Stimulated activated CD8-positive, alpha-beta memory T cell treated with anti-CD3 and anti-CD28 coated beads, Interleukin-12 subunit alpha, Interleukin-12 subunit beta, amount 100 ng/mL, for 24 hours (primary cell): ENCODE measurements at regions not wholly inside any gene's neighbourhood (a gene's known extent, or its start where the extent isn't known, plus 50 kb on each side); places are given as distances from the start of the nearest gene placed in this dataset.

Experiments
- DNase-seq: peaks from one replicate; pipeline ENCODE4 v3.0.0-alpha.2; 2020; ENCODE audit errors: extremely low read depth

DNA sequence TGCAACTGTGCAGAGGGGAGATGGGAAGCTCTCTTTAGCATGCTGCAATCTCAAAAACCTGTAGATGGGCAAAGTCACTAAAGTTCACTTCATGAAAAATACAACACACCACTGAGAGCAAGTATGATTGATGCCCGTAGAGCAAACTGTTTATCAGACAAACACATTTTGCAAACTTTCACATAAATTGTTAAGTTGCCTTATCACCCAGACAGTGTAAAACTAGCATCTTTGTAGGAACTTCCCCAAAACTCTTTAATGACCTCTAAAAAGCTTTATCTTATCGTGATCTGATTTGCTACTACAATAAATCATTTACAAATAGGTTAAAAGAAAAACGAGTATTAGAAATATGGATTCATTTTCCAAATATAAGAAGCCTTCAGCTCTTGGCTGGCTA, 391.0 kb downstream of the LMO4 start:
- no peak for DNase-seq

DNA sequence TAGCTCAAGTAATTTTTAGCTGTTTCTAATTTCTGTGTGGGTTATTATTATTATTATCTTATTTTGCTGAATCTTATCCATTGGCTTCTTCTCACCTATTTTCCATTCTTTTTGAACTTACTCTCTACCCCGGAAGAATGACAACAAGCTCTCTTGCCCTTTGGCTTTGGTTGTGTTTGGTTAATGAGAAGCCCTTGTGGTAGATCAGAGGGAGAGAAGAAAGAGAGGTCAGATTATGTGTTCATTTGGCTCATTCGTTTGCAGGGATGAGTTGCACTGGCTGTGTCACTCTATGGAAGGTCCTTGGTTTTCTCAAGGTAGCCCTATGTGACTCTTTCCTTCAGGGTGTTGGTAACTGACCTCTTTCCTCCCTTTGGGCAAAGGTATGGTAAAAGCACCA, 391.9 kb downstream of the LMO4 start:
- no peak for DNase-seq

DNA sequence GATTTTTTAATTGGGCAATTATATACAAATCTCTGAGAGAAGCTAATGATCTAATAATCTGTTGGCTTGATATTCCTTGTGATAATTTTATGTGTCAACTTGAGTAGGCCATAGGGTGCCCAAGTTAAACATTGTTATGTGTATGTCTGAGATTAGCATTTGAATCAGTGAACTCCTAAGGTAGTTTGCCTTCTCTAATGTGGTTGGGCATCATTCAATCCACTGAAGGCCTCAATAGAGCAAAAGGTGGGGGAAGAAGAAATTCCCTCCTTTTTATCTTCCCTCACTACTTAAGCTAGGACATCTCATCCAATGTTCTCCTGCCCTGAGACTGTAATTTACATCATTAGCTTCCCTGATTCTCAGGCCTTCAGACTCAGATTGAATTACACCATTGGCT, 394.5 kb downstream of the LMO4 start:
- no peak for DNase-seq

DNA sequence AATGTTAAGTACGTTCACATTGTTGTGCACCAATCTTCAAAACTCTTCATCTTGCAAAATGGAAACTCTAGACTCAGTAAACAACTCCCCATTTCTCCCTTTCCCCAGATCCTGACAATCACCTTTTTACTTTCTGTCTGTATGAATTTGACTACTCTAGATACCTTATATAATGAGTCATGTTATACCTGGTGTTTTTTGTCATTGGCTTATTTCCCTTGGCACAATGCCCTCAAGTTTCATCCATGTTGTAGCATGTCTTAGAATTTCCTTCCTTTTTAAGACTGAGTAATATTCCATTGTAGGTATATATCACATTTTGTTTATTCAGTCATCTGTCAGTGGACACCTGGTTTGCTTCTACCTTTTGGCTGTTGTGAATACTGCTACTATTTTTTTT, 399.5 kb downstream of the LMO4 start:
- no peak for DNase-seq

DNA sequence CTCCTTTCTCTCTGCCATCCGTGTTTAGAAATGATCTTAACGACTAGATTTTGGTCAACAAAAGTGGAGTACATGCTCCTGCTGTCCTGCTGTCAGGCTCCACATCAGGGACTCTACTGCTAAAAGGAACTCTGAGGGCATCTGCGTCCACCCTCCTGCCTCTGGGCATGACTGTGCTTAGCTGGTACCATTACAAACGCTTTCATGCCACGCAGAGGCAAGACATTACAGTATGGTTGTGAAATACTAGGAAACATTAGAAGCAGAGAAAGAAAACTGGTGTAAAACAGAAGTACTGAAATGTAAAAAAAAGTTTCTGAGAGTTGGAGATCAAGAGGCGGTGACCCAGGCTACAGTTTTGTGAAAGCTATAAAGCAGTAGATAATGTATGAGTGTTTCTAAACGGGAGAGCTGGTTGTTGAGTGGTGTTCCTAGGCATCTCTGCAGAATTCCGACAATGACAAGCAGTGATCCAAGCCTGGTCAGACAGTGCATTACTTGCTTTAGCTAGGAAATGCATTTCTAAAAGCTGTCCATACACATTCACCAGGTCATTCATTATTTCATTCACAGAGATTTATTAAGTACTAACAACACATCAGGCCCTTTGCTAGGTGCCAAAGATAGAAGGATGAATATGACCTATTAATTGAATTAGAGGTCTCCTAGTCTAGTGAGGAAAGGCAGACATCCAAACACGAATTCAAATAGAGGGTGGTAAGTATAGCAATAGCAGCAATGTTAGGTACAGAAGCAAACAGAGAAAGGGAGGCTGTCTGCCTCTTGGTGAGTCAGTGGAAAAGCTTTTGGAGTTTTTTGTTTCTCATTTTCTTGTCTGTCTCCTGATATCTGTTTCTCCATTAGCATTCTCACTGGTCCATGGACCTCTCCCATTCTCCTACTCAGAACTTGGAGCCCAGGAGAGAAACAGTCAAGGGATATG, 401.9 kb downstream of the LMO4 start:
- no peak for DNase-seq

DNA sequence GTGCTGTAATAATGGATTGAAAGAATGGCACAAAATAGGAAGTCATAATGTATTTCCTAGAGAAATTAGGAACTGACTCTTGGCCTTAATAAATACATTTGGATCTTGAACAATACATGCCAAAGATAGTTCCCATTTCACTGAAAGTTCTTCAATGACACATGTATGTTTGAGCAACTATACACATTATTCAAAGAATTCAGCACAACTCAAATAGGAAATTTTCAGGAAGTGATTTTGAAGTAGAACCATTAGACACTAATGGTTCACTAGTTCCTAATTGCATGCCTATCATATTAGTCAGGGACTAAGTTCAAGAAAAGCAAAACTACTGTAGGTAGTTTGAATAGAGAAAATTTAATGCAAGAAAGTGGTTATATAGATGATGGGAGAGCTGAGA, 404.7 kb downstream of the LMO4 start:
- DNase-seq = no peak

DNA sequence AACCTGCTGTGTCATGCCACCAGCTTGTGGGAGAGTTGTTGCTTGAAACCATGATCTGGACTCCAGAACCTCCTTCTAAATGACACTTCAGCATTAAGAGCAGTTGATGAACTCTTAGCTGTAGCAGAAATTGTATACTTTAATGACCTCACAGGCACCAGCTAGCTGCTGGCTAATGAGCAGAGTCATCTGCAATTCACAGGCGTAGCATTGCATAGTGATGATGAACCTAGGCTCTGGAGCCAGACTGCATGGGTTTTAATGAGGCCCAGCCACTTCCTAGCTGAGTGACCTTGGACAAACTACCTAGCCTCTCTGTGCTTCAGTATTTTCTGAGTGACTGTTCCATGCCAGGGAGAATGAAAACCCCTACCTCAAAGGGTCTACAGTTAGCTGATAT, 407.1 kb downstream of the LMO4 start:
- DNase-seq = no peak

DNA sequence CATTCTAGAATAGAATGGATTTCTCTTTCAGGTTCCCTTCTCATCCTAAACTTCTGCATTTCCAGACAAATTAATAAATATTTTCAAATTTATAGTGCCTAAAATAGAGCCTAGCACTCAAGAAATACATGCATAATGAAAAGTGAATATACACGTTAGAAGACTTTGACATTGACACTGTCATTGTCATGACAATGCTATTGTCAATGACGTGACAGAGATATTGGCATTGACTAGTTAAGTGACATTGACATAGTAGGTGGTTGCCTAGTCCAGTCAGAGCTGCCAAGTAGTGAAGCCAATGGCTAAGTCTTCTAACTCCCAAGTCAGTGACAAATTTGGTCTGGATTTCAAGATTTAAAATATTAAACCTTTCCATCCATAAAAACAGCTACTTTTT, 410.5 kb downstream of the LMO4 start:
- DNase-seq = no peak

DNA sequence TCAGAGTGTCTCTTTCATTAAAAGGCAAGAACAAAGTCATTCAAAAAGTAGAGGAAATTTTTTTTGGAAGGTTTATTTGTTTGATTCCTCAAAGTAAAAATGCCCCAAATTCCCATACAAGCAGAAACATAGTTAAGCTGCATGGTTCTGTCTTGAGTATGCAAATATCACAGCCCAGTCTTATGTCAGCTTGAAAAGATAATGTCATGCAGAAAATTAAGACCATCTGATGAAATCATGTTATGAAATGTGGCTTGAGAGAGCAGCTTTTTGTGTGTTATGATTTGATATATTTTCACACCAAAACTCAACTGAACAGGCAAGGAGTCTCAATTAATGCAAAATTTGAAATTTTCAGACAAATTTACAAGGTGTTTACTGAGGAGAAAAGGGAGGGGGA, 411.0 kb downstream of the LMO4 start:
- DNase-seq = no peak

DNA sequence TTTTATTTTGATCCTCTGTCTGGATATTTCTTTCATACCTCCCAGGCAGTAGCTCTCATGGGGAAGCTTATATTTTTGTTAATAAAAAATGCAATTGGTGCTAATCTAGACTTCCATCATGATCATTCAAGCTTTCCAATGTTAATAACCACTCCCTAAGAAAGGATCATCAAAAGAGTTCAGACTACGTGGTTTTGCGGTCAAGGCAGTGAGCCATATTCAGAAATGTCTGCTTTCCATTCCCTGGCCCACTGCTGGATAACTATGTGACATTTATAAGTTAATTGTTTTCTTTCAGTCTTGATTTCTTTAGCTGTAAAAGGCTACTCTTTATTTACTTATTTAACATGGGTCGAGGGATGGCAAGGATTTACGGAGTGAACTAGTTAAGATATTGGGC, 414.6 kb downstream of the LMO4 start:
- no peak for DNase-seq

DNA sequence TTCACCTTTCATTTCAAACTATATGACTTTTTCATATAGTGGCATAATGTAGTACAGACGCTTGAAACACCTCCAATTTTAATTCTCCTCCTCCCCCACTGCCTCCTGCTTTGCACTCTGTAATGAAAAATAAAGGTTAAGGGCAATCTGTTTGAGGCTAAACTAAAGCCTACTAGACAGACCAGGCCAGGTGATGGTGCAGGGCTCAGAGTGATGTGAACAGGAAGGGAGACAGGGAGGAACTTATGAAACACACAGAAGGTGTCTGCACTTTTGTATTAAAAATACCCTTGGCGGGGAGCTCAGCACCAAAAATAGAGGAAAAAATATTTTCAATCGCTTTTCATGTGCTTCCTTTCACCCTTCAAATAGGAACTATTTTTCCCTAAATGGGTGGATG, 415.4 kb downstream of the LMO4 start:
- no peak for DNase-seq

DNA sequence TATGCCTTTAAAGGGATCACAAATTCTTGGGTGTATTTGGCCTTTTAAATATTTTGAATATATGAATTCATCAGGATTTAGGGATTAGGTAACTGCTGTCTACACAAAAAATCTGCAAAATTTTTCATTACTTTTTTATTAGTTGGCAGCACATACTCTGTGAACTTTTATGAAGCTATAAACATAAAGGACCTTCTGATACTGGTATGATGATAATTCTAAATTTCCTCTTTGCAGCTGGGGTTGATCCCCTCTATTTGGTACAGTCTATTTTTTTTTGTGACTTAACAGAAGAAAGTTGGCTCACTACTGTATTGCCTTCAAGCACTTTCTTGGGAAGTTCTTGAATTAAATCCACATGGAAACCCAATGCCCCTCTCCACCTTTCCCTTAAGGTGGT, 416.1 kb downstream of the LMO4 start:
- DNase-seq = no peak

DNA sequence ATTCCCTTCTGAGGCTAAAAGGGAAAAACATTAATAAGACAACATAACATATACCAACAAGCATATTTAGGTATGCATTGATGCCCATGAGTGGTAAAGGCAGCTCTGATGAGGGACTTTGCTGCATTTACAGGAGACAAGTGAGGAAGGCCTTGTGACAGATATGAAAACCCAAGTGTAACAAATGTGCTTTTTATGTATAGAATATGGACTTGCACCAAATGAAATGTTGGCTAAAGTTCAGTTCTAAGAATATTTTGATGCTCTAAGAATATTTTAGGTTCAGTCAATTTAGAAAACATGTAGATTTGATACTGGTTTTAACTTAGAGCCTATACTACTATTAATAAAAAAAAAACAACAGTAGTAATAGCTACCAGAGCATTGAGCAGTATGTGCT, 424.7 kb downstream of the LMO4 start:
- DNase-seq = no peak

DNA sequence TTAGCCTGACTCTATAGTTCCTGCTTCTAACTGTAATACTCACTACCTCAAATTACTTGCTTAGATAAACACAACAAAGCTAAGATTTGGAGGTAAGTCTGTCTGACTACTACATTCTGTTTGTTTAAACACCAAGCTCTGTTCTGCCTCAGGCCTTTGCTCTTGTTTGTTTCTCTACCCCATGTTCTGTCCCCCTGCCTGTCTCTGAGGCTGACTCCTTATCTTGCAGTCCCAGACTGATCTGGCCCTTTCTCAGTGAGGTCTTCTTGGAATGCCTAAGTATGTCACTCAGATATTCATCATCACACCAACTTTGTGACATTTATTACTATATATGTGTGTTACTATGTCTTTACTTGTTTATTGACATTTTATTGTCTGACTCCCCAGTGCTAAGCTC, 425.5 kb downstream of the LMO4 start:
- DNase-seq = no peak

DNA sequence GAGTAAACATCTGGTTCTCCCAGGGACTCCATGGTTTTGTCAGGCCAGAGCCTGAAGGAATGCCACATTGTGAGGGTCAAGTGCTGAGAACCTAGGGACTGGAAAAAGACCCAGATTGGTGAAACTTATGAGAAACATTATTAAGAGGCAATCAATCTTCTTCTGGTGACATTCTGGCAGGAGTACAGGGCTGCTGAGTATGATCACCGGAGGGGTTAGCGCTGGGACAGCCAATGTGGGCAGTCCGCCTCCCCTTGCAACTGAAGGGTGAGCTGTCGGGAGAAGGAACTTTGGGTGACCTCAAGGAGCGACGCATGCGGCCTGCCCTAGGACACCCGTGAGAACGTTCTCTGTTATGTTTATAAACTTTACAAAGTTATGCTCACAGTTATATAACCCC, 429.0 kb downstream of the LMO4 start:
- no peak for DNase-seq

DNA sequence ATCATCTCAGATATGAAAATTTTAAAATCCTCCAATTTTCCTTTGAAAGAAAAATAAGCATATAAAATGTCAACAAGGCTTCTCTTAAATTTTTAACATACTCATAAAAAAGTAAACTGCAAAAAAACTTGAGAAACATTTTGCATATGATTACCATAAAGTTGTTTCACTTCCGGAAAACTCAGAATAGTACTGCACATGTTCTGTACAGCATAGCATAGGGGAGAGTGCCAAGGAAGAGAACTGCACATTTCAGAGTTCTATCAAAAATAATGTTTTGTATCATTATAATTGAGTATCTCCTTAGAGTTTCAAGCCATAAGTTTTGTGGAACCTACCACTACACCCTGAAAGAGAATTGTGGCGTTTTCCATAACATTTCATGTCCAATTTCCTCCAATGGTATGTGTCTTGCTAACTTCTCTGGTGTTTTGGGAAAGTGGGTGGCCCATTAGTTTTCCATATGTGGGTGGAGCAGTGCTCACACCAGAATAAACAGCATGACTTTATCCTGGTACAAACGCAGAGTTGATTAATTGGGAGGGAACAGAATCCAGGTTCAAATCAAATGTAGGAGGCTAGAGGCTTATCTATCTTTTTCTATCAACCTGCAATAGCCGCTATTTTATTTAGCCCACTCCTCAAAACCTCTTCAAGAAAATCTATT, 430.9 kb downstream of the LMO4 start:
- DNase-seq = no peak

DNA sequence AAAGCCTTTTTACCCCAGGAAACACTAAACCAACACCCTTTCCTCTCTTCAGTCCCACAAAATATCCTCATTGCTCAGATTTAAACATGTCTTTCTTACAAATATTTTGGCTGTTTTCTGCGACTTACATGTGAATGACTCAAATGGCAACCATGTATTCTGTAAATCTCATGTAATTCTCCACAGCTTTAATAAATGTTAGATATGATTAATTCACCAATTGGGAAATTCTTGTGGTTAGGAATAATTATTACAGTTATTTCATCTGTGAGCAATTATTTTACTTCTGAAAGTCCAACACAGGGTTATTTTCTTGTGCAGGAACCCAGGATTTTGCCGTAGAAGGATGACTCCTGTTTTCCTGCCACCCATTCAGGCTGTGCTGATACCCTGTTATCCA, 431.5 kb downstream of the LMO4 start:
- DNase-seq = no peak

DNA sequence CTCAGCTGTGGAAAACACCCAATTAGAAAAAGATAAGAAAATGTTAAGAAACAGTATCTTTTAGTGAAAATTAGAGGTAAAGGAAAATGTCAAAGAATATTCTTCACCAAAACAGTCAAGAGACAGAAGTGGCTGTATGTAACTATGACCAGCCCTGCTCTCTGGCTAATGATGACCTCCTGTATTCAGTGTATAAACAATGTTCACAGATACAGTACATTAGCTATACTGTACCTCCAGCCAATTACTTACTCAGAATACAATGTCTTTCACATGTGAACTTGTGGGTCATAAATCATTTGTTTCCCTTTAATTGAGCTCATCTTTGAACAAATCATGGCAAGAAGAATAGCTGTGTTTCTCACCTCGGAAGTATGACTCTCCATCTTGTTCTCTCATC, 432.0 kb downstream of the LMO4 start:
- DNase-seq = no peak

DNA sequence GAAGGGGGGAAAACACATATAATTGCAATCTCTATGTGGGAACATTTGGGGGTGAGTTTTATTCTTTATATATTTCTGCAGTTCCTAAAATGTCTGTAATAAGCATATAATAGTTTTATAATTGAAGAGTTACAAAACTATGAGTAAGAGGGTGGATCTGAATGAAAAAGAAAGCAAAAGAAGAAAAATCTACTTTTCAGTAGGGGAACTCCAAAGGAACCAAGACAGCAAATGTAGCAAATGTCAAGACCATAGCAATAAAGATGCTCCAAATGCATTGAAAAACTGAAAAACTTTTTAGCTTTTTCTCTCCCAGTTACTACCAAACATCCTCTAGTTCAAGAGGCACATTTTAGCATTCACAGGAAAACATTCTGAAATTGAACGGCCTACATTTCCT, 434.8 kb downstream of the LMO4 start:
- DNase-seq = no peak

DNA sequence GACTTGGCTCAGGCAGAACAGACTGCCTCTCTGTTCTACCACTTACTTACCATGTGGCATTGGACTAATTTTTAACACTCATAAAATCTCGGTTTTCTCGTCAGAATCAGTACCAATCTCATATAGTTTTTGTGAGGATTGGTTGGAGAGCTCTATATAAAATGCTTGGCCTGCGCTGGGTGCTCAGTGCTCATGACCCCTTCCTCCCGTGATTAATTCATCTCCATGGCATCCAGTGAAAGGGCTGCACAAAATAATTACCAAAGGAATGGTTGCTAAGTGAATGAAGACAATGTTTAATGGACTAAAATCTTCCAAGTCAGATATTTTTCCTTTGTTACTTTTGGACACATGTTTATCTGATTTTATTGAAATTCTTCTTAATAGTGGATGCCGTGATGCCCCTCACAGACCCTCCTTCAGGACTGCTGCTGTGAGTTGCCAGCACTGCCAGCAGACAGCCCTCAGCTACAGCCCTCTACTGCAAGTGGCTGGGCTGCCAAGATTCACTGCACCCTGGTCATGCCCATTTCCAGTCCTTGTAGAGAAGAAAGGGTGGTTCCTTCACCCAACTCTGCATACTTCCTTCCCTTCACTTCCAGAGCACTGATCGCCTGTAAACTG, 436.5 kb downstream of the LMO4 start:
- no peak for DNase-seq

DNA sequence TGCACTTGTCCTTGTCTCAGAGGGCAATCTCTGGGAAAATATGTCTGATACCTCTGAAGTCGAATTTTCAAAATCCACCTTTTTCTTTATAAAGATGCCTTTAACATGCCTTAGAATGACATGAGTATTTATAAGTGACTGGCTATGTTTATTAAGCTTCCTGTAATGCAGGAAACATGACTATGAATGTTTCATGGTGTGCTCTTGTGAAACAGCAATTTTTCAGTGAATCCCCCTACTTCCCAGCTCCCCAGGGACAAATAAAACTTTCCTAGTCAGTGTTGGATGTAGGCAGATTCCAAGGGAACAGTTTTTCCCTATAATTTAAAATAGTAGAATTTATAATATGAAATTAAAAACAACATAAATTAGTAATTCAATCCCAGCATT, 437.0 kb downstream of the LMO4 start:
- no peak for DNase-seq

DNA sequence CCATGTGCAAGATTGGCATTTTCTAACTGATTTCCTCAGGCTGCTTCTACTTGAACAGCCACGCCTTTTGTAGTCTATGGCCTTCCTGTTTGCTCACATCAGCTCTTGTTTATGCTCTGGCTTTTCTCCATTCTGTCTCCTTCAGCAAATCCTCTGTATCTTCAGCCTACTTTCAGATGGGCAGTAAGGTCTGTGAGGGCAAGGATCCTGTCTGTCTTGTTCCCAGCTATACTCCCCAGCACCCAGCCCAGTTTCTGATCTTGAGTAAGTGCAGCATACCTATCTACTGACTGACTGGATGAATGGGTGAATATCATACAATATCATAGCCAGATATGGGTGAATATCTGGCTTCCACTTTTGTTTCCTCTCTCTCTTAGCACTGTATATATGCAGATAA, 438.1 kb downstream of the LMO4 start:
- no peak for DNase-seq

DNA sequence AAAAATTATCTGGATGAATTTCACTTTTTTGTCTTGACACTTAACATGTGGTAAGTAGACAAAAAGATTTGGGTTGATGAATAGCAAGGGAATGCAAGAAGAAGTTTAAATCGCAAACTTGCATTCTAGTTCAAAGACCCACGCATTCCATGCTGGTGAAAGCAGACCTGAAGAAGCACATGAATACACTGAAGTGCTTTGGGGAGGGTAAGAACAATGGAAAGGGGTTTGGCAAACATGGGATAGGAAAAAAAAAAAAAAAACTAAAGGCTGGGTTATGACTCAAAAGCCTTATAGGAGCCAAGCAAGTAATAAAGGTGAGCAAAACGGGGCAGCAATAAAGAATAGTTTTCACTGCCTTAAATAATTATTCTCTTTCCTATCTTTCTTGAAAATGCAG, 450.2 kb downstream of the LMO4 start:
- DNase-seq = no peak
